HEK293T (cell line): ENCODE measurements at regions not wholly inside any gene's neighbourhood (a gene's known extent, or its start where the extent isn't known, plus 50 kb on each side); places are given as distances from the start of the nearest gene placed in this dataset.

Source experiments
- BHLHE40 ChIP-seq: fragments of 450-650 bp; IDR thresholded peaks from 2 replicates; pipeline ENCODE4 v1.6.1; 2016; ENCODE audit warnings: mild to moderate bottlenecking, moderate library complexity, borderline replicate concordance
- FOXA1 ChIP-seq: fragments of 450-650 bp; IDR thresholded peaks from 2 replicates; pipeline ENCODE4 v1.6.1; 2016; ENCODE audit warnings: mild to moderate bottlenecking
- FOXK2 ChIP-seq: fragments of 450-650 bp; IDR thresholded peaks from 2 replicates; pipeline ENCODE4 v1.6.1; 2016; ENCODE audit warnings: mild to moderate bottlenecking
- HDGF ChIP-seq: fragments of 450-650 bp; IDR thresholded peaks from 2 replicates; pipeline ENCODE4 v1.6.1; 2017; ENCODE audit warnings: antibody characterized with exemption, borderline replicate concordance

GRCh38 chr2:191516260-191516659 lies 161.7 kb upstream of the NABP1 start:
- TF ChIP-seq BHLHE40 (no peak), HDGF (no peak), FOXK2 (no peak), FOXA1 (no peak)
